ENCODE measurements at regions not wholly inside any gene's neighbourhood (a gene's known extent, or its start where the extent isn't known, plus 50 kb on each side); places are given as distances from the start of the nearest gene placed in this dataset.

GRCh38 chr4:4913628-4914027 lies 54.2 kb downstream of the MSX1 start:
- Histone ChIP-seq H3K27ac (ENCODE audit: low read depth, low read length) (no peak overlapping the region), H3K36me3 (ENCODE audit: insufficient read depth, low read length) (no peaks in the 10 kb centered on the region), H3K27me3 (ENCODE audit: insufficient read depth, low read length) (no peaks in the 10 kb centered on the region), H3K9ac (ENCODE audit: low read length) (no peak overlapping the region), H2AFZ (ENCODE audit: low read depth, low read length) (no peak overlapping the region), H3K79me2 (ENCODE audit: insufficient read depth, low read length) (no peaks in the 10 kb centered on the region), H3K4me1 (ENCODE audit: insufficient read depth, low read length) (no peaks in the 10 kb centered on the region), H4K20me1 (ENCODE audit: insufficient read depth, low read length) (no peaks in the 10 kb centered on the region), H3K9me3 (ENCODE audit: insufficient read depth, low read depth, low read length) (peaks cover under 1% of the 10 kb centered on the region), H3K4me3 (ENCODE audit: insufficient read depth, low read depth, low read length) (no peak overlapping the region), H3K4me2 (ENCODE audit: low read length) (no peak overlapping the region)
- Mint-ChIP-seq H3K4me3 (ENCODE audit: unreplicated experiment) (no peak overlapping the region), H3K36me3 (ENCODE audit: low read depth, unreplicated experiment) (no peaks in the 10 kb centered on the region), H3K9me3 (ENCODE audit: unreplicated experiment) (peaks cover 6% of the 10 kb centered on the region), H3K4me1 (ENCODE audit: low read depth, unreplicated experiment) (no peaks in the 10 kb centered on the region), H3K27ac (ENCODE audit: unreplicated experiment) (no peak overlapping the region), H3K27me3 (ENCODE audit: low read depth, unreplicated experiment) (peaks cover 42% of the 10 kb centered on the region)
- FAIRE-seq: no peak
- TF ChIP-seq EZH2 (IDR thresholded peaks at IDR 0.05; ENCODE audit: insufficient read depth, low read length): no peak
- no peak for TF ChIP-seq CTCF (IDR thresholded peaks at IDR 0.05; ENCODE audit: insufficient read depth, low read depth, low read length)
- DNase-seq (ENCODE audit: low read depth): no peak

DNA sequence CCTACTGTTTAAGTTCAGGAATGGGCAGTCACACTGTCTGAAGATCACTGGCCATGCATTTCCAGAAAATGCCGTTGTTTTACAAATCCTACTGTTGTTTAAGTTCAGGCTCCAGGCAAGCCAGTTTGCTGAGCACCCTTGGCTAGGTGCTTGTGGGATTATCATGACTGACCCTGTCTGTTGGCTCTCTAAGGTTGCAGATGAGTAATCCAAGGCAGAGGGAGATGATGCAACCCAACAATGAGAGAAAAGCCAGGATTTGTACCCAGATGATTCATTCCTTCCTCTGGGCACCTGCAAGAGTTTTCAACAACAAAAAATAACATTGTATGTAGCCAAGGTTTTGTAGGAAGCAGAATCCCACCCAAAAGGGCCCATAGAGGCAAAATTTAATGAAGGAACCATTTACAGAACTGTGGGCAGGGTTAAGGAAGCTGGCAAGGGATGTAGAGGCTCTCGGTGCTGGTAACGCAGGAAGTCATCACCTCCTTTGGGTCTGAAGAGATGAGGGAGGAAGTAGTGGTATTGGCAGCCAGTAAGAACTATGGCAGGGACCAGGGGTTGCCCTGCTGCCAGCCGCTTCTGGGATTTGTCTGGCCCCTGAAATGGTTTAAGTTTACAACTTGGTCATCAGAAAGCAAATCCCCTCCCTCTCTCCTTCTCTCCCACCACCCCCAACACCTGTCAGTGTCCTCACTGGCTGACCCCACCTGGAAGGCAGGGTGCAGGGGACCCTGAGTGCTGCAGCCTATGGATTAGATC lies 54.8 kb downstream of the MSX1 start:
- Histone ChIP-seq H3K27ac (ENCODE audit: low read depth, low read length) (no peak overlapping the region), H3K4me3 (ENCODE audit: insufficient read depth, low read depth, low read length) (no peak overlapping the region), H3K9ac (ENCODE audit: low read length) (no peak overlapping the region), H3K9me3 (ENCODE audit: insufficient read depth, low read depth, low read length) (peaks cover 3% of the 10 kb centered on the region), H2AFZ (ENCODE audit: low read depth, low read length) (no peak overlapping the region), H3K4me2 (ENCODE audit: low read length) (no peak overlapping the region), H3K36me3 (ENCODE audit: insufficient read depth, low read length) (no peaks in the 10 kb centered on the region), H4K20me1 (ENCODE audit: insufficient read depth, low read length) (no peaks in the 10 kb centered on the region), H3K27me3 (ENCODE audit: insufficient read depth, low read length) (no peaks in the 10 kb centered on the region), H3K4me1 (ENCODE audit: insufficient read depth, low read length) (no peaks in the 10 kb centered on the region), H3K79me2 (ENCODE audit: insufficient read depth, low read length) (no peaks in the 10 kb centered on the region)
- Mint-ChIP-seq H3K4me3 (ENCODE audit: unreplicated experiment) (no peak overlapping the region), H3K9me3 (ENCODE audit: unreplicated experiment) (peaks cover 6% of the 10 kb centered on the region), H3K27ac (ENCODE audit: unreplicated experiment) (no peak overlapping the region), H3K4me1 (ENCODE audit: low read depth, unreplicated experiment) (no peaks in the 10 kb centered on the region), H3K27me3 (ENCODE audit: low read depth, unreplicated experiment) (peaks cover 38% of the 10 kb centered on the region), H3K36me3 (ENCODE audit: low read depth, unreplicated experiment) (no peaks in the 10 kb centered on the region)
- TF ChIP-seq CTCF (IDR thresholded peaks at IDR 0.05; ENCODE audit: insufficient read depth, low read depth, low read length): no peak
- TF ChIP-seq EZH2 (IDR thresholded peaks at IDR 0.05; ENCODE audit: insufficient read depth, low read length): no peak
- FAIRE-seq: peak; percentile 9
- peak; percentile 11 for DNase-seq (ENCODE audit: low read depth)
